Tibial artery (tissue), 4 donors: ENCODE measurements at regions not wholly inside any gene's neighbourhood (a gene's known extent, or its start where the extent isn't known, plus 50 kb on each side); places are given as distances from the start of the nearest gene placed in this dataset.

Experiments used
- DNase-seq, 2 donors: peaks; one replicate each; pipeline ENCODE4 v3.0.0-alpha.2; 2019
- H3K27ac ChIP-seq, 2 donors: fragments of 200-600 bp; sonication (generic) in 1 of 2; 1 replicate in 1 of 2; 2 replicates in 1 of 2; pipeline ENCODE4 v1.5.1; 2018 to 2019; ENCODE audit warnings: mild to moderate bottlenecking in 1 of 2
- H3K27me3 ChIP-seq, 2 donors: fragments of 200-600 bp; sonication (generic) in 1 of 2; one replicate each; pipeline versions ENCODE4 v1.5.1 to v1.6.0; 2016 to 2019
- H3K36me3 ChIP-seq, 3 donors: fragments of 200-600 bp; sonication (generic) in 2 of 3; one replicate each; pipeline ENCODE4 v1.5.1; 2016 to 2019; ENCODE audit warnings: mild to moderate bottlenecking in 2 of 3
- H3K4me1 ChIP-seq, 4 donors: fragments of 200-600 bp; sonication (generic) in 2 of 4; 1 replicate in 3 of 4; 2 replicates in 1 of 4; pipeline ENCODE4 v1.5.1; 2016 to 2019
- H3K4me3 ChIP-seq, 2 donors: fragments of 200-600 bp; sonication (generic) in 1 of 2; 1 replicate in 1 of 2; 2 replicates in 1 of 2; pipeline ENCODE4 v1.5.1; 2018 to 2019; ENCODE audit warnings: mild to moderate bottlenecking in 2 of 2
- H3K9me3 ChIP-seq, 3 donors: fragments of 200-600 bp; sonication (generic) in 1 of 3; one replicate each; pipeline ENCODE4 v1.5.1; 2016 to 2019
- CTCF ChIP-seq, 2 experiments: fragments of 200-600 bp in 1 of 2; fragments of 450-650 bp in 1 of 2; IDR thresholded peaks; one replicate each; pipeline ENCODE4 v1.5.1; 2017 to 2019; ENCODE audit warnings: antibody characterized with exemption in 2 of 2, mild to moderate bottlenecking in 1 of 2, moderate library complexity in 1 of 2
- intact Hi-C: fragments of 100-400 bp; cut with DNase I; formaldehyde crosslinking; loops from one replicate; pipeline ENCODE4 v1.15.0; 2023; ENCODE audit warnings: low total_unique reads

GRCh38 chr17:77696721-77697460 is 261.6 kb upstream of the TNRC6C start:
- H3K27me3 ChIP-seq, result peaks cover 0 to 5% of the 10 kb centered on the region in 2 donors
- intact Hi-C loops, result no loop called here
- peak in 1 of 2 donors; percentile 53 for DNase-seq

GRCh38 chr17:77697480-77698400 is 260.8 kb upstream of the TNRC6C start:
- no peak overlapping the region for H3K27ac ChIP-seq
- intact Hi-C loops, result no loop called here
- no peak for TF ChIP-seq CTCF (IDR thresholded peaks at IDR 0.05)
- H3K9me3 ChIP-seq, result no peaks in the 10 kb centered on the region
- H3K4me3 ChIP-seq, result no peak overlapping the region
- H3K4me1 ChIP-seq, result no peaks in the 10 kb centered on the region
- peaks cover 0 to 5% of the 10 kb centered on the region in 2 donors for H3K27me3 ChIP-seq
- peak in 1 of 2 donors; percentile 55 for DNase-seq
- no peaks in the 10 kb centered on the region for H3K36me3 ChIP-seq

More at GRCh38 chr17:77696721-77697460, 261.6 kb upstream of the TNRC6C start:
- no peak for TF ChIP-seq CTCF (IDR thresholded peaks at IDR 0.05)
- no peaks in the 10 kb centered on the region for H3K36me3 ChIP-seq
- H3K9me3 ChIP-seq, result no peaks in the 10 kb centered on the region
- peaks cover 0 to 4% (median 2%) of the 10 kb centered on the region in 4 donors for H3K4me1 ChIP-seq
- H3K27ac ChIP-seq, result no peak overlapping the region
- H3K4me3 ChIP-seq, result no peak overlapping the region

GRCh38 chr17:77698903-77699623 is 259.4 kb upstream of the TNRC6C start:
- intact Hi-C loops, result no loop called here
- Histone ChIP-seq H3K27me3 (peaks cover 0 to 5% of the 10 kb centered on the region in 2 donors), H3K4me3 (no peak overlapping the region), H3K4me1 (no peaks in the 10 kb centered on the region), H3K9me3 (peaks cover 0 to 9% (median 7%) of the 10 kb centered on the region in 3 donors), H3K36me3 (no peaks in the 10 kb centered on the region), H3K27ac (no peak overlapping the region)
- no peak for TF ChIP-seq CTCF (IDR thresholded peaks at IDR 0.05)
- peak in 1 of 2 donors; percentile 42 for DNase-seq

GRCh38 chr17:77700165-77700881 is 258.2 kb upstream of the TNRC6C start:
- DNase-seq, result peak in 1 of 2 donors; percentile 56
- intact Hi-C loops, result no loop called here
- Histone ChIP-seq H3K36me3 (no peaks in the 10 kb centered on the region), H3K27me3 (peaks cover 0 to 5% of the 10 kb centered on the region in 2 donors), H3K4me1 (no peaks in the 10 kb centered on the region), H3K27ac (no peak overlapping the region), H3K9me3 (peaks cover 0 to 22% (median 20%) of the 10 kb centered on the region in 3 donors), H3K4me3 (no peak overlapping the region)
- TF ChIP-seq CTCF (IDR thresholded peaks at IDR 0.05), result no peak

- H3K27ac ChIP-seq, result no peak overlapping the region
- no peaks in the 10 kb centered on the region for H3K36me3 ChIP-seq
- H3K27me3 ChIP-seq, result no peaks in the 10 kb centered on the region
- no peaks in the 10 kb centered on the region for H3K4me1 ChIP-seq
- H3K4me3 ChIP-seq, result no peak overlapping the region
- DNase-seq, result peak in 1 of 2 donors; percentile 11
- H3K9me3 ChIP-seq, result peaks cover 0 to 24% (median 20%) of the 10 kb centered on the region in 3 donors
- no peak for TF ChIP-seq CTCF (IDR thresholded peaks at IDR 0.05)
- intact Hi-C loops, result no loop called here
Measured at GRCh38 chr17:77701996-77702395, 256.5 kb upstream of the TNRC6C start.
